IPS-20b (cell line): ENCODE measurements at regions not wholly inside any gene's neighbourhood (a gene's known extent, or its start where the extent isn't known, plus 50 kb on each side); places are given as distances from the start of the nearest gene placed in this dataset.
"Not testable (repeated sequence)": the region's sequence is repeated elsewhere in the genome, so short reads cannot be mapped to it uniquely, and the experiment has no call there.

ENCODE experiments used
- H3K27ac ChIP-seq: one replicate; pipeline ENCODE4 v1.5.1; 2013; ENCODE audit warnings: low read length
- H3K27me3 ChIP-seq: 2 replicates; pipeline ENCODE4 v1.6.1; 2013; ENCODE audit warnings: mild to moderate bottlenecking, low read length, inconsistent platforms; ENCODE audit not compliant: insufficient read depth
- H3K36me3 ChIP-seq: 2 replicates; pipeline ENCODE4 v1.6.1; 2013; ENCODE audit warnings: low read depth, mild to moderate bottlenecking, inconsistent platforms, low read length, moderate library complexity; ENCODE audit not compliant: insufficient read depth
- H3K4me1 ChIP-seq: 2 replicates; pipeline ENCODE4 v1.6.1; 2013; ENCODE audit warnings: mild to moderate bottlenecking, control low read depth, inconsistent platforms, low read length, moderate library complexity; ENCODE audit not compliant: insufficient read depth
- H3K4me3 ChIP-seq: 2 replicates; pipeline ENCODE4 v1.5.1; 2013; ENCODE audit warnings: mild to moderate bottlenecking, low read length, inconsistent platforms
- H3K9ac ChIP-seq: 2 replicates; pipeline ENCODE4 v1.6.1; 2013; ENCODE audit warnings: low read depth, mild to moderate bottlenecking, inconsistent platforms, low read length, moderate library complexity
- H3K9me3 ChIP-seq: 2 replicates; pipeline ENCODE4 v1.6.1; 2013; ENCODE audit warnings: mild to moderate bottlenecking, low read depth, low read length, inconsistent platforms; ENCODE audit not compliant: insufficient read depth

DNA sequence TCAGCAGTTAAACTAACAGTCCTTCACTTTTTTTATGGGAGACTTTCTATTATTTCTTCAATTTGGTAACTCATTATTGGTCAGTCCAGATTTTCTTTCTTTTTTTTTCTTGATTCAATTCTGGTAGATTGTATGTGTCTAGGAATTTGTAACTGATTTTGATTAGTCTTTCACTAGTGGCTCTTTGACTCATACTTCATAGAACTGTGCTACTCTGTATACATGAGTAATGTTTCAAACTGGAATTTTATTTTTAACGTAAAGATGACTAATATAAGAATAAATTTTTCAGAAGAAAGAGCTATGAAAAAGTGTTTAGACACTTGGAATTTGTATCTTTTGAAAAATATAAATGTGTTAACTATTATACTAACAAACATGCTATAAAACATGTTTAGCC, 813.0 kb downstream of the TRAM1L1 start:
- no peaks in the 10 kb centered on the region for H3K36me3 ChIP-seq
- H3K4me3 ChIP-seq, result no peak overlapping the region
- no peak overlapping the region for H3K9ac ChIP-seq
- peaks cover 5% of the 10 kb centered on the region; the same call in 1 of the 2 replicates for H3K9me3 ChIP-seq
- H3K27ac ChIP-seq, result no peak overlapping the region
- H3K4me1 ChIP-seq, result no peaks in the 10 kb centered on the region
- H3K27me3 ChIP-seq, result no peaks in the 10 kb centered on the region

GRCh38 chr4:116260931-116261330, 824.4 kb downstream of the TRAM1L1 start:
- H3K27ac ChIP-seq, H3K4me1 ChIP-seq, H3K9ac ChIP-seq, H3K4me3 ChIP-seq, H3K27me3 ChIP-seq, H3K36me3 ChIP-seq: not testable (repeated sequence)
- H3K9me3 ChIP-seq, result peaks cover 40% of the 10 kb centered on the region

DNA sequence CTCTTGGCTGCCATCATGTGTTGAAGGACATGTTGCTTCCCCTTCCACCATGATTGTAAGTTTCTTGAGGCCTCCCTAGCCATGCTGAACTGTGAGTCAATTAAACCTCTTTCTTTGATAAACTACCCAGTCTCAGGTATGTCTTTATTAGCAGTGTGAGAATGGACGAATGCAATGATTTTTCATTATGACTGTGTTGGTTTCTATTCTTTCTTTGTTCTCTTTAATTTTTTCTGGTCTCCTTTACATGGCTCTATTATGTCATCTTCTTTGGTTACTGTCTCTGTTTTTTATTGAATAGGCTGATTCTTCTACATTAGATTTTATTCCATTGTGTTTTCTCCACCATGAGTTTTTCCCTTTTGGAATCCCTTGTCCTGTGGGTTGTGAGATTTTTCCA, 840.6 kb downstream of the TRAM1L1 start:
- Histone ChIP-seq H3K4me3 (no peak overlapping the region), H3K4me1 (no peaks in the 10 kb centered on the region), H3K27me3 (no peaks in the 10 kb centered on the region), H3K9me3 (no peaks in the 10 kb centered on the region; the same call in 1 of the 2 replicates), H3K27ac (no peak overlapping the region), H3K9ac (no peak overlapping the region), H3K36me3 (no peaks in the 10 kb centered on the region)

DNA sequence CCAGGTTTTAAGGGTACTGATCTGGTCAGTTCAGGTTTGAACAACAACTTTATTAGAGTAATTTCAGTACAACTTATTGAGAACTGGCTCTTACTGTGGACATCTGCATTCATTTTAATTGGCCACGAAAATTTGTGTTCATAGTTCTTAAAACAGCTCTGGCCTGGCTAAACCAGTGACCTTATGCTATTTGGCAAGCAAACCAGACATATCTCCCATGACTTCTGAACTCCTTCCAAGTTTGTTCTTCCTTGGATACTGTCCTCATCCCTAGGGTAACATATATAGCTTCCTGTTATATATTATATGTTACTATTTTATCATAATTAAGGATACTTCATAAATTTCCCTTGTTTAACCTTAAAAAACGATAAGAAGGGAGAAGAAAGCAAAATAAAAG, 841.9 kb downstream of the TRAM1L1 start:
- no peaks in the 10 kb centered on the region for H3K36me3 ChIP-seq
- H3K9ac ChIP-seq, result no peak overlapping the region

GRCh38 chr4:116233971-116234370, 851.4 kb downstream of the TRAM1L1 start:
- H3K9ac ChIP-seq, result no peak overlapping the region
- no peak overlapping the region for H3K4me3 ChIP-seq
- H3K36me3 ChIP-seq, result no peaks in the 10 kb centered on the region
- no peaks in the 10 kb centered on the region for H3K9me3 ChIP-seq
- H3K27me3 ChIP-seq, result no peaks in the 10 kb centered on the region
- no peak overlapping the region for H3K27ac ChIP-seq
- no peaks in the 10 kb centered on the region for H3K4me1 ChIP-seq

More for the DNA sequence above, 841.9 kb downstream of the TRAM1L1 start:
- Histone ChIP-seq H3K4me3 (no peak overlapping the region), H3K9me3 (no peaks in the 10 kb centered on the region; the same call in 1 of the 2 replicates), H3K27ac (no peak overlapping the region), H3K4me1 (no peaks in the 10 kb centered on the region), H3K27me3 (no peaks in the 10 kb centered on the region)

- not testable (repeated sequence) for H3K4me3 ChIP-seq, H3K9me3 ChIP-seq, H3K27ac ChIP-seq, H3K4me1 ChIP-seq, H3K9ac ChIP-seq, H3K27me3 ChIP-seq, H3K36me3 ChIP-seq
These were observed 853.4 kb downstream of the TRAM1L1 start for GRCh38 chr4:116231999-116232398.

- Histone ChIP-seq H3K27ac (no peak overlapping the region), H3K27me3 (no peaks in the 10 kb centered on the region), H3K4me3 (no peak overlapping the region), H3K4me1 (no peaks in the 10 kb centered on the region), H3K9ac (no peak overlapping the region), H3K36me3 (no peaks in the 10 kb centered on the region), H3K9me3 (no peaks in the 10 kb centered on the region)
These were observed 856.0 kb downstream of the TRAM1L1 start for GRCh38 chr4:116229420-116229819.

DNA sequence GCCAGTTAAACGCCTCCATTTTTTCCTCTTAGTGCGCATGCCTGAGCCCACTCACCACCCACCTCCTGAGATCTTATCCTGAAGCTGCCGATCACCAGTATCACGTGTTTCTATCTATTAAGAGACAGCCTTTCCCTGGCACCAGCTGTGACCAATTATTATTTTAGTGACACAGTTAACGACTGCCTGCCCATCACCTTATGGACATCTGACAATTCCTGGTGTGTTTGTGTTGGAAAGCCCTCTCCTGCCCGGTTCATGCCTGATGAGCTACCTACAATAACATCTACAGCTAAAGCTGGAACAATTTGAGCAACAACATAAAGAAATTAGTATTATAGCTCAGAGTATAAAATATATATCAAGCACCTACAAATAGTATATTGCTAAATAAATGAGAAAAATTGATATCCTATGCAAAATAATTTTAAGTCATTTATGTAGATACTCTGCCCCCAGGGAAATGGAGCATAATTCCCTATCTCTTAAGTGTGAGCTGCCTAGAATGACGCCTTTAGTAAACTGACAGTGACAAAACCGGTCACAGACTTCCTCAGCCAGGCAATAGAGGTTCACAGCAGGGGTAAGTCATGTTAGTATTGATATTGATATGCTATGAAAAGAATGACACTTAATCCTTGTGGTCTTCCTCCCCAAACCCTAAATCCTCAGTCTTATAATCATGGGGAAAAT, 862.2 kb downstream of the TRAM1L1 start:
- Histone ChIP-seq H3K4me1 (peaks cover 4% of the 10 kb centered on the region; the same call in 1 of the 2 replicates), H3K9ac (no peak overlapping the region), H3K27me3 (no peaks in the 10 kb centered on the region), H3K27ac (no peak overlapping the region), H3K36me3 (no peaks in the 10 kb centered on the region), H3K4me3 (no peak overlapping the region), H3K9me3 (no peaks in the 10 kb centered on the region)

DNA sequence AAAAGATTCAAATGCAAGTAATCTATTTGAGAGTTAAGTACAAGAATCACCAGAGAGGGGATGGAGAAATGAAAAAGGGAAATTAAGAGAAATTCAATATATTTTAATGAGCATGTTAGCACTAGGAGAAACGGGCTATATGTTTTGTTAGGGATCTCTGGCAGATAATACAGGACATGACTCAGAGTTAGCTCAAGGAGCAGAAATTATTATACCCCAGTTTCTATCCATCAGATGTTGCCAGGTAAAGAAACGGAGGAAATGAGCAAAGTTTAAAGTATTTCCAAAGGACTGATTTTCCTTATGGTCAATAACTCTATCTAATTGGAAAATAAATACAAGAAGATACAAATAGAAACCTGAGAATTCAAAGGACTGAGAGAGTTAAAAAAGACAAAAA, 867.6 kb downstream of the TRAM1L1 start:
- peaks cover 4% of the 10 kb centered on the region; the same call in 1 of the 2 replicates for H3K4me1 ChIP-seq
- H3K27ac ChIP-seq, result no peak overlapping the region
- H3K9ac ChIP-seq, result no peak overlapping the region

GRCh38 chr4:116215622-116216021, 869.8 kb downstream of the TRAM1L1 start:
- Histone ChIP-seq H3K36me3 (no peaks in the 10 kb centered on the region), H3K9me3 (no peaks in the 10 kb centered on the region), H3K4me3 (no peak overlapping the region), H3K27me3 (peaks cover 13% of the 10 kb centered on the region; the same call in 1 of the 2 replicates), H3K27ac (no peak overlapping the region), H3K9ac (no peak overlapping the region), H3K4me1 (peaks cover 4% of the 10 kb centered on the region; the same call in 1 of the 2 replicates)

More for the DNA sequence above, 867.6 kb downstream of the TRAM1L1 start:
- no peak overlapping the region for H3K4me3 ChIP-seq
- no peaks in the 10 kb centered on the region for H3K36me3 ChIP-seq
- H3K27me3 ChIP-seq, result peaks cover 13% of the 10 kb centered on the region; the same call in 1 of the 2 replicates
- no peaks in the 10 kb centered on the region for H3K9me3 ChIP-seq

GRCh38 chr4:116202524-116202923, 882.9 kb downstream of the TRAM1L1 start:
- no peaks in the 10 kb centered on the region for H3K4me1 ChIP-seq
- no peaks in the 10 kb centered on the region for H3K9me3 ChIP-seq

GRCh38 chr4:116197317-116197809, 888.0 kb downstream of the TRAM1L1 start:
- Histone ChIP-seq H3K27me3 (no peaks in the 10 kb centered on the region), H3K27ac (no peak overlapping the region), H3K9me3 (no peaks in the 10 kb centered on the region), H3K4me3 (no peak overlapping the region), H3K4me1 (no peaks in the 10 kb centered on the region), H3K36me3 (no peaks in the 10 kb centered on the region), H3K9ac (no peak overlapping the region)

More at GRCh38 chr4:116202524-116202923, 882.9 kb downstream of the TRAM1L1 start:
- Histone ChIP-seq H3K9ac (no peak overlapping the region), H3K27me3 (no peaks in the 10 kb centered on the region), H3K4me3 (no peak overlapping the region), H3K36me3 (no peaks in the 10 kb centered on the region), H3K27ac (no peak overlapping the region)
